Panc1 (cell line): ENCODE measurements at regions not wholly inside any gene's neighbourhood (a gene's known extent, or its start where the extent isn't known, plus 50 kb on each side); places are given as distances from the start of the nearest gene placed in this dataset.

Experiments
- ATAC-seq: fragments of 200-7000 bp; cut with Tn5 transposase; 2 replicates; pipeline ENCODE4 v1.9.1; 2020; ENCODE audit warnings: mild to moderate bottlenecking, moderate library complexity
- BruUV-seq: library from RNA; stranded (reverse); fragments of 400-500 nt; replicated peaks from 2 replicates; lab custom pipeline; 2021; lab: Mats Ljungman, UMichigan
- CTCF ChIA-PET: fragments of 300-600 bp; sonication (Branson Sonifier 250); formaldehyde crosslinking; loops from one replicate; lab custom pipeline; 2022; ENCODE audit warnings: antibody characterized with exemption; lab: Charles Lee
- POLR2A ChIA-PET: fragments of 300-600 bp; sonication (Branson Sonifier 250); formaldehyde crosslinking; loops from one replicate; lab custom pipeline; 2022; ENCODE audit warnings: antibody characterized with exemption; lab: Charles Lee
- DNase-seq: peaks from one replicate; pipeline ENCODE4 v3.0.0-alpha.2; 2010; ENCODE audit warnings: low read depth, low spot score
- H3K27ac ChIP-seq: 2 replicates; pipeline ENCODE4 v1.5.1; 2011; ENCODE audit warnings: mild to moderate bottlenecking, low read length, inconsistent platforms
- H3K27me3 ChIP-seq: fragments of 200-500 bp; sonication (Bioruptor generic); 2 replicates; pipeline ENCODE4 v1.6.0; 2014; ENCODE audit warnings: low read length, inconsistent platforms; ENCODE audit not compliant: control insufficient read depth, insufficient read depth
- H3K36me3 ChIP-seq: fragments of 200-500 bp; sonication (Bioruptor generic); 2 replicates; pipeline ENCODE4 v1.5.1; 2014; ENCODE audit warnings: inconsistent platforms, mild to moderate bottlenecking, low read length, moderate library complexity; ENCODE audit not compliant: control insufficient read depth, insufficient read depth
- H3K4me1 ChIP-seq: 2 replicates; pipeline ENCODE4 v1.5.1; 2011; ENCODE audit warnings: inconsistent platforms, mild to moderate bottlenecking, low read length, moderate library complexity; ENCODE audit not compliant: control insufficient read depth, insufficient read depth
- H3K4me3 ChIP-seq, 2 experiments: 2 replicates each; pipeline ENCODE4 v1.5.1; 2011 to 2012; ENCODE audit warnings: low read depth in 2 of 2, low read length in 2 of 2, mild to moderate bottlenecking in 2 of 2, inconsistent platforms in 1 of 2, moderate library complexity in 1 of 2
- H3K9me3 ChIP-seq: fragments of 200-500 bp; sonication (Bioruptor generic); 2 replicates; pipeline ENCODE4 v1.5.1; 2014; ENCODE audit warnings: low read depth, mild to moderate bottlenecking, inconsistent platforms, low read length, moderate library complexity; ENCODE audit not compliant: control insufficient read depth, insufficient read depth
- POLR2AphosphoS5 ChIP-seq: IDR thresholded peaks from 2 replicates; pipeline ENCODE4 v1.6.1; 2012; ENCODE audit warnings: mild to moderate bottlenecking, low read depth, low read length, moderate library complexity
- SIN3A ChIP-seq: IDR thresholded peaks from 2 replicates; pipeline ENCODE4 v1.6.1; 2012; ENCODE audit warnings: low read depth, mild to moderate bottlenecking, low read length, moderate library complexity, borderline replicate concordance; ENCODE audit not compliant: insufficient read depth
- TCF7L2 ChIP-seq: IDR thresholded peaks from 2 replicates; pipeline ENCODE4 v1.6.1; 2011; ENCODE audit warnings: mild to moderate bottlenecking, low read depth, low read length, inconsistent platforms
- in situ Hi-C: cut with HindIII; loops from 2 replicates; pipeline ENCODE4 v1.10.0; 2016; ENCODE audit warnings: low sequenced_read_pairs, low pct_unique_long_range_greater_than_20kb
- intact Hi-C: fragments of 100-400 bp; cut with micrococcal nuclease; formaldehyde crosslinking; loops from one replicate; pipeline ENCODE4 v1.10.0; 2022; ENCODE audit not compliant: unreplicated experiment
- TF ChIP-seq, protein P1 (sequence below), 2 experiments: IDR thresholded peaks; 2 replicates each; pipeline ENCODE4 v1.6.1; 2011 to 2012; ENCODE audit warnings: low read depth in 2 of 2, control low read depth in 1 of 2, low read length in 1 of 2, mild to moderate bottlenecking in 1 of 2, moderate library complexity in 1 of 2; ENCODE audit not compliant: insufficient read depth in 1 of 2
- TF ChIP-seq, protein P2 (sequence below): fragments of 450-650 bp; IDR thresholded peaks from 2 replicates; pipeline ENCODE4 v1.5.1; 2017; ENCODE audit warnings: mild to moderate bottlenecking

DNA sequence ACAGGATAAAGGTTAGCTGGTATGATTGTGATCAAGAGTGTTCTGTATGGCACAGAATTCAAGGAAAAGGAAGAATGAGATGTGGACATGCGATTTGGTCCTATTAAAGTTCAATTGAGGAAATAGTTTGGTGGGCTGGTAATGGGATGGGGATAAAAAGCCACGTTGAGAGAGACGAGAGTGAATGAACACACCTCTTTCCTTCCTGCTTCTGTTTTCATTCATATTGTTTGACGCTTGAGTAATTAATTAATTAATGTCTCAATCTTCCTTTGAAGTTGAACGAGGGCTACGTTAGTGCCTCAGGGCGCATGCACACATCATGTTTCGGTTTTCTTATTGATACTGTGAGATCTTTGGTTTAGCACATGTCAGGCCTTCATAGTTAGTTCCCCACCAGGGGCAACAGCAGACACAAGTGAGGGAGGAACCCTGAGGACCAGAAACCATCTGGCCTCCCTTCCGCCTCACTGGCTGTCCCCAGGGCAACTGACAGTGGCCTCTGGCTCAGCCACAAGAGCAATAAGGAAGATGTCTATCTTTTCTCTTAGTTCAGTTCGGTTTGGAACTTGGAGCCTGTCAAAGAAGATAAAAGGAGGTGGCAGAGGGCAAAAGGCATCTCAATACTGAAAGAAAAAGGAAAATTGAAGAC lies 116.0 kb downstream of the LIPG start:
- Histone ChIP-seq H3K4me3 (no peak overlapping the region), H3K4me1 (no peaks in the 10 kb centered on the region), H3K27ac (no peak overlapping the region), H3K36me3 (no peaks in the 10 kb centered on the region), H3K27me3 (no peaks in the 10 kb centered on the region), H3K9me3 (no peaks in the 10 kb centered on the region)
- no TSS peak for BruUV-seq
- POLR2A ChIA-PET: no interaction called here
- ATAC-seq: no peak
- no peak for DNase-seq
- intact Hi-C loops: no loop called here
- in situ Hi-C loops: no loop called here
- CTCF ChIA-PET: no interaction called here
- TF ChIP-seq SIN3A (no peak), POLR2AphosphoS5 (no peak), TCF7L2 (no peak)
- TF ChIP-seq, protein P1, sequence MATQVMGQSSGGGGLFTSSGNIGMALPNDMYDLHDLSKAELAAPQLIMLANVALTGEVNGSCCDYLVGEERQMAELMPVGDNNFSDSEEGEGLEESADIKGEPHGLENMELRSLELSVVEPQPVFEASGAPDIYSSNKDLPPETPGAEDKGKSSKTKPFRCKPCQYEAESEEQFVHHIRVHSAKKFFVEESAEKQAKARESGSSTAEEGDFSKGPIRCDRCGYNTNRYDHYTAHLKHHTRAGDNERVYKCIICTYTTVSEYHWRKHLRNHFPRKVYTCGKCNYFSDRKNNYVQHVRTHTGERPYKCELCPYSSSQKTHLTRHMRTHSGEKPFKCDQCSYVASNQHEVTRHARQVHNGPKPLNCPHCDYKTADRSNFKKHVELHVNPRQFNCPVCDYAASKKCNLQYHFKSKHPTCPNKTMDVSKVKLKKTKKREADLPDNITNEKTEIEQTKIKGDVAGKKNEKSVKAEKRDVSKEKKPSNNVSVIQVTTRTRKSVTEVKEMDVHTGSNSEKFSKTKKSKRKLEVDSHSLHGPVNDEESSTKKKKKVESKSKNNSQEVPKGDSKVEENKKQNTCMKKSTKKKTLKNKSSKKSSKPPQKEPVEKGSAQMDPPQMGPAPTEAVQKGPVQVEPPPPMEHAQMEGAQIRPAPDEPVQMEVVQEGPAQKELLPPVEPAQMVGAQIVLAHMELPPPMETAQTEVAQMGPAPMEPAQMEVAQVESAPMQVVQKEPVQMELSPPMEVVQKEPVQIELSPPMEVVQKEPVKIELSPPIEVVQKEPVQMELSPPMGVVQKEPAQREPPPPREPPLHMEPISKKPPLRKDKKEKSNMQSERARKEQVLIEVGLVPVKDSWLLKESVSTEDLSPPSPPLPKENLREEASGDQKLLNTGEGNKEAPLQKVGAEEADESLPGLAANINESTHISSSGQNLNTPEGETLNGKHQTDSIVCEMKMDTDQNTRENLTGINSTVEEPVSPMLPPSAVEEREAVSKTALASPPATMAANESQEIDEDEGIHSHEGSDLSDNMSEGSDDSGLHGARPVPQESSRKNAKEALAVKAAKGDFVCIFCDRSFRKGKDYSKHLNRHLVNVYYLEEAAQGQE (IDR thresholded peaks at IDR 0.05; ENCODE audit: insufficient read depth in 1 of 2, low read depth in 2 of 2, low read length in 1 of 2): no peak
- TF ChIP-seq, protein P2, sequence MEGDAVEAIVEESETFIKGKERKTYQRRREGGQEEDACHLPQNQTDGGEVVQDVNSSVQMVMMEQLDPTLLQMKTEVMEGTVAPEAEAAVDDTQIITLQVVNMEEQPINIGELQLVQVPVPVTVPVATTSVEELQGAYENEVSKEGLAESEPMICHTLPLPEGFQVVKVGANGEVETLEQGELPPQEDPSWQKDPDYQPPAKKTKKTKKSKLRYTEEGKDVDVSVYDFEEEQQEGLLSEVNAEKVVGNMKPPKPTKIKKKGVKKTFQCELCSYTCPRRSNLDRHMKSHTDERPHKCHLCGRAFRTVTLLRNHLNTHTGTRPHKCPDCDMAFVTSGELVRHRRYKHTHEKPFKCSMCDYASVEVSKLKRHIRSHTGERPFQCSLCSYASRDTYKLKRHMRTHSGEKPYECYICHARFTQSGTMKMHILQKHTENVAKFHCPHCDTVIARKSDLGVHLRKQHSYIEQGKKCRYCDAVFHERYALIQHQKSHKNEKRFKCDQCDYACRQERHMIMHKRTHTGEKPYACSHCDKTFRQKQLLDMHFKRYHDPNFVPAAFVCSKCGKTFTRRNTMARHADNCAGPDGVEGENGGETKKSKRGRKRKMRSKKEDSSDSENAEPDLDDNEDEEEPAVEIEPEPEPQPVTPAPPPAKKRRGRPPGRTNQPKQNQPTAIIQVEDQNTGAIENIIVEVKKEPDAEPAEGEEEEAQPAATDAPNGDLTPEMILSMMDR: no peak

DNA sequence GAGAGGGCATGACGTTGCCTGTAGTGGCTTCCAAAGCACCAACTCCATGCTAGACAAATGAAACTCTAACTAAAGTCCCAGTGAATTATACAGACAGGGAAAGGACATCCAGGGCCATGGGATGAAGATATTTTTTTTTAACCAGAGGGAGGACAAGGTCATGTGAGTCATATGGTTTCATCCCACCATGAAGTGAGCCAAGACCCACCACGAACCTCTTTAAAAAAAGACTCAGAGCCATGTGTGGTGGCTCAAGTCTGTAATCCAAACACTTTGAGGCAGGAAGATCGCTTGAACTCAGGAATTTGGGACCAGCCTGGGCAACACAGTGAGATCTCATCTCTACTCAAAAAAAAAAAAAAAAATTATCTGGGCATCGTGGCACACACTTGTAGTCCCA lies 115.2 kb downstream of the LIPG start:
- ChIA-PET POLR2A (no interaction called here), CTCF (no interaction called here)
- Histone ChIP-seq H3K27ac (no peak overlapping the region), H3K4me1 (no peaks in the 10 kb centered on the region), H3K9me3 (no peaks in the 10 kb centered on the region), H3K27me3 (no peaks in the 10 kb centered on the region), H3K4me3 (no peak overlapping the region), H3K36me3 (no peaks in the 10 kb centered on the region)
- in situ Hi-C loops (no loop called here), intact Hi-C loops (no loop called here)
- TF ChIP-seq, protein P1 (IDR thresholded peaks at IDR 0.05; ENCODE audit: insufficient read depth in 1 of 2, low read depth in 2 of 2, low read length in 1 of 2): no peak
- TF ChIP-seq SIN3A: no peak
- BruUV-seq: no TSS peak
- DNase-seq: no peak
- no peak for ATAC-seq
